CD4-positive, alpha-beta memory T cell (primary cell): ENCODE measurements at regions not wholly inside any gene's neighbourhood (a gene's known extent, or its start where the extent isn't known, plus 50 kb on each side); places are given as distances from the start of the nearest gene placed in this dataset.
"Not testable (repeated sequence)": the region's sequence is repeated elsewhere in the genome, so short reads cannot be mapped to it uniquely, and the experiment has no call there.

Experiments used
- CTCF ChIA-PET: fragments of 350-600 bp; sonication (Branson Sonifier 250); formaldehyde crosslinking; loops from one replicate; lab custom pipeline; 2021; ENCODE audit warnings: inconsistent platforms; ENCODE audit not compliant: partially characterized antibody; lab: Charles Lee
- POLR2A ChIA-PET: fragments of 350-600 bp; sonication (Branson Sonifier 250); formaldehyde crosslinking; loops from one replicate; lab custom pipeline; 2021; ENCODE audit not compliant: partially characterized antibody; lab: Charles Lee
- DNase-seq, 5 donors: peaks; one replicate each; pipeline versions ENCODE4 v3.0.0 to v3.0.0-alpha.2; 2020 to 2022; ENCODE audit warnings: mixed read lengths in 1 of 5
- H3K27ac ChIP-seq: one replicate; pipeline ENCODE4 v1.7.0; 2013; ENCODE audit warnings: low read depth, low read length
- H3K27me3 ChIP-seq: 2 replicates; pipeline ENCODE4 v1.7.0; 2013; ENCODE audit warnings: mild to moderate bottlenecking, low read length, moderate library complexity; ENCODE audit not compliant: insufficient read depth
- H3K36me3 ChIP-seq: 2 replicates; pipeline ENCODE4 v1.7.0; 2013; ENCODE audit warnings: mild to moderate bottlenecking, low read length, moderate library complexity; ENCODE audit not compliant: insufficient read depth
- H3K4me1 ChIP-seq: 2 replicates; pipeline ENCODE4 v1.7.0; 2013; ENCODE audit warnings: mild to moderate bottlenecking, low read length, moderate library complexity; ENCODE audit not compliant: insufficient read depth
- H3K4me3 ChIP-seq, 2 donors: one replicate each; pipeline ENCODE4 v1.7.0; 2013; ENCODE audit warnings: low read length in 2 of 2, mild to moderate bottlenecking in 1 of 2
- H3K9me3 ChIP-seq, 2 donors: one replicate each; pipeline ENCODE4 v1.7.0; 2013; ENCODE audit warnings: low read length in 2 of 2, control low read depth in 1 of 2; ENCODE audit not compliant: control insufficient read depth in 1 of 2
- H3K27ac Mint-ChIP-seq, 7 donors: one replicate each; pipeline ENCODE4 v1.8.0; 2020 to 2021; ENCODE audit warnings: mixed read lengths in 7 of 7, mild to moderate bottlenecking in 6 of 7, inconsistent platforms in 3 of 7, moderate library complexity in 3 of 7
- H3K27me3 Mint-ChIP-seq, 2 donors: one replicate each; pipeline ENCODE4 v1.8.0; 2020 to 2021; ENCODE audit warnings: mixed read lengths in 2 of 2
- H3K36me3 Mint-ChIP-seq, 2 donors: one replicate each; pipeline ENCODE4 v1.8.0; 2020 to 2021; ENCODE audit warnings: mixed read lengths in 2 of 2, inconsistent platforms in 1 of 2, mild to moderate bottlenecking in 1 of 2
- H3K4me1 Mint-ChIP-seq, 4 donors: one replicate each; pipeline ENCODE4 v1.8.0; 2020 to 2021; ENCODE audit warnings: mixed read lengths in 4 of 4, mild to moderate bottlenecking in 1 of 4
- H3K4me3 Mint-ChIP-seq, 8 donors: one replicate each; pipeline ENCODE4 v1.8.0; 2020 to 2021; ENCODE audit warnings: mixed read lengths in 8 of 8, mild to moderate bottlenecking in 7 of 8, moderate library complexity in 6 of 8, inconsistent platforms in 3 of 8
- H3K9me3 Mint-ChIP-seq, 8 donors: one replicate each; pipeline ENCODE4 v1.8.0; 2020 to 2021; ENCODE audit warnings: mixed read lengths in 8 of 8, mild to moderate bottlenecking in 5 of 8, inconsistent platforms in 3 of 8, moderate library complexity in 1 of 8
- intact Hi-C: fragments of 100-400 bp; cut with micrococcal nuclease; formaldehyde crosslinking; loops from one replicate; pipeline ENCODE4 v1.15.1; 2023

GRCh38 chr5:60426189-60426588 is 273.8 kb downstream of the DEPDC1B start:
- H3K4me3 Mint-ChIP-seq, H3K36me3 ChIP-seq, H3K27ac Mint-ChIP-seq, H3K4me1 ChIP-seq, CTCF ChIA-PET, H3K4me1 Mint-ChIP-seq, intact Hi-C loops, H3K27ac ChIP-seq, H3K27me3 Mint-ChIP-seq, DNase-seq, H3K36me3 Mint-ChIP-seq, POLR2A ChIA-PET, H3K9me3 ChIP-seq, H3K4me3 ChIP-seq, H3K27me3 ChIP-seq: not testable (repeated sequence)
- H3K9me3 Mint-ChIP-seq: peaks cover 3 to 27% (median 13%) of the 10 kb centered on the region in 8 donors

- DNase-seq, H3K4me1 Mint-ChIP-seq, H3K9me3 ChIP-seq, CTCF ChIA-PET, intact Hi-C loops, H3K27ac Mint-ChIP-seq, H3K4me3 ChIP-seq, H3K36me3 Mint-ChIP-seq, POLR2A ChIA-PET, H3K27me3 ChIP-seq, H3K4me3 Mint-ChIP-seq, H3K36me3 ChIP-seq, H3K27ac ChIP-seq, H3K27me3 Mint-ChIP-seq, H3K4me1 ChIP-seq: not testable (repeated sequence)
- H3K9me3 Mint-ChIP-seq: peaks cover 0 to 24% (median 13%) of the 10 kb centered on the region in 8 donors
These were observed 279.2 kb downstream of the DEPDC1B start for GRCh38 chr5:60420773-60421172.

GRCh38 chr5:60417500-60418181 is 282.3 kb downstream of the DEPDC1B start:
- Histone ChIP-seq H3K4me1 (no peaks in the 10 kb centered on the region), H3K36me3 (no peaks in the 10 kb centered on the region), H3K9me3 (no peaks in the 10 kb centered on the region), H3K4me3 (no peak overlapping the region), H3K27me3 (no peaks in the 10 kb centered on the region), H3K27ac (no peak overlapping the region)
- DNase-seq: no peak
- peaks cover 0 to 1% of the 10 kb centered on the region in 2 donors for H3K27me3 Mint-ChIP-seq
- ChIA-PET POLR2A (no interaction called here), CTCF (no interaction called here)
- H3K9me3 Mint-ChIP-seq: peaks cover 3 to 11% (median 5%) of the 10 kb centered on the region in 8 donors
- H3K4me3 Mint-ChIP-seq: no peak overlapping the region
- H3K27ac Mint-ChIP-seq: no peak overlapping the region
- intact Hi-C loops: no loop called here
- no peaks in the 10 kb centered on the region for H3K4me1 Mint-ChIP-seq
- H3K36me3 Mint-ChIP-seq: no peaks in the 10 kb centered on the region

GRCh38 chr5:60415443-60415842 is 284.5 kb downstream of the DEPDC1B start:
- no peak for DNase-seq
- H3K4me3 Mint-ChIP-seq: no peak overlapping the region
- H3K9me3 Mint-ChIP-seq: peaks cover 0 to 7% (median 4%) of the 10 kb centered on the region in 8 donors
- Histone ChIP-seq H3K27ac (no peak overlapping the region), H3K4me3 (no peak overlapping the region), H3K27me3 (no peaks in the 10 kb centered on the region), H3K36me3 (no peaks in the 10 kb centered on the region), H3K4me1 (no peaks in the 10 kb centered on the region), H3K9me3 (no peaks in the 10 kb centered on the region)
- no peaks in the 10 kb centered on the region for H3K36me3 Mint-ChIP-seq
- peaks cover 0 to 1% of the 10 kb centered on the region in 2 donors for H3K27me3 Mint-ChIP-seq
- ChIA-PET POLR2A (no interaction called here), CTCF (no interaction called here)
- intact Hi-C loops: no loop called here
- H3K4me1 Mint-ChIP-seq: no peaks in the 10 kb centered on the region
- no peak overlapping the region for H3K27ac Mint-ChIP-seq

- H3K36me3 Mint-ChIP-seq: no peaks in the 10 kb centered on the region
- Histone ChIP-seq H3K4me1 (no peaks in the 10 kb centered on the region), H3K9me3 (no peaks in the 10 kb centered on the region), H3K36me3 (no peaks in the 10 kb centered on the region), H3K27me3 (no peaks in the 10 kb centered on the region), H3K27ac (no peak overlapping the region), H3K4me3 (no peak overlapping the region)
- no peaks in the 10 kb centered on the region for H3K4me1 Mint-ChIP-seq
- no peaks in the 10 kb centered on the region for H3K27me3 Mint-ChIP-seq
- no peak for DNase-seq
- ChIA-PET CTCF (no interaction called here), POLR2A (no interaction called here)
- H3K9me3 Mint-ChIP-seq: peaks cover 0 to 6% (median 4%) of the 10 kb centered on the region in 8 donors
- intact Hi-C loops: no loop called here
- no peak overlapping the region for H3K4me3 Mint-ChIP-seq
- H3K27ac Mint-ChIP-seq: no peak overlapping the region
These were observed 289.5 kb downstream of the DEPDC1B start for GRCh38 chr5:60410427-60410826.

GRCh38 chr5:60404171-60404570 is 295.8 kb downstream of the DEPDC1B start:
- Mint-ChIP-seq H3K4me3 (no peak overlapping the region), H3K27me3 (no peaks in the 10 kb centered on the region), H3K36me3 (no peaks in the 10 kb centered on the region), H3K9me3 (peaks cover 0 to 5% (median 3%) of the 10 kb centered on the region in 8 donors), H3K27ac (no peak overlapping the region), H3K4me1 (no peaks in the 10 kb centered on the region)
- ChIA-PET POLR2A (no interaction called here), CTCF (no interaction called here)
- Histone ChIP-seq H3K4me3 (no peak overlapping the region), H3K27ac (no peak overlapping the region), H3K36me3 (no peaks in the 10 kb centered on the region), H3K4me1 (no peaks in the 10 kb centered on the region), H3K9me3 (no peaks in the 10 kb centered on the region), H3K27me3 (no peaks in the 10 kb centered on the region)
- intact Hi-C loops: no loop called here
- DNase-seq: no peak

GRCh38 chr5:60403343-60404006 is 296.5 kb downstream of the DEPDC1B start:
- intact Hi-C loops: no loop called here
- no peaks in the 10 kb centered on the region for H3K36me3 ChIP-seq
- no peak for DNase-seq
- no peak overlapping the region for H3K4me3 ChIP-seq
- H3K36me3 Mint-ChIP-seq: no peaks in the 10 kb centered on the region
- ChIA-PET POLR2A (no interaction called here), CTCF (no interaction called here)
- no peak overlapping the region for H3K27ac ChIP-seq
- H3K4me1 ChIP-seq: no peaks in the 10 kb centered on the region
- H3K27me3 ChIP-seq: no peaks in the 10 kb centered on the region
- no peaks in the 10 kb centered on the region for H3K9me3 ChIP-seq
- H3K4me1 Mint-ChIP-seq: no peaks in the 10 kb centered on the region
- peaks cover 0 to 4% (median 3%) of the 10 kb centered on the region in 8 donors for H3K9me3 Mint-ChIP-seq
- H3K27ac Mint-ChIP-seq: no peak overlapping the region
- H3K27me3 Mint-ChIP-seq: no peaks in the 10 kb centered on the region
- H3K4me3 Mint-ChIP-seq: no peak overlapping the region
